GM21447 (cell line): ENCODE measurements at regions not wholly inside any gene's neighbourhood (a gene's known extent, or its start where the extent isn't known, plus 50 kb on each side); places are given as distances from the start of the nearest gene placed in this dataset.

ENCODE experiments used
- ATAC-seq: cut with Tn5 transposase; IDR thresholded peaks from one replicate; pipeline ENCODE4 v1.9.1; 2021; ENCODE audit not compliant: unreplicated experiment

DNA sequence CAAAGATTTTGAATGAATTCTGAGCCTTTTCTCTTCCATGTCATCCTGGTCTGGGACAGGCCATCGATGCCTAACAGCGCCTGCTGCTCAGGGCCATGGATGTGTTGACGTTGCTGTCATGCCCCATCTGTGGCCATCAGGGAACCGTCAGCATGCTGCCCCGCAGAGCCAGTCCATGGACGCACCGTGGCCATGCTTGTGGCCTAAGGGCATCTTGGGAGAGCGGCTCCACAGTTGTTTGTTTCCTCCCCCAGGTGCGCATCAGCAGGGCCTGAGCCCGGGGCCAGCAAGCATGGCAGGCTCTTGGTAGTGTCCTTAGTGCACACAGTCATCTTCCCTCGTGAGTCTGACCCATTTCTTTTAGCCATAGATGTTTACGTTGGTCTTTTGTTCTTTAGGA, 142.7 kb downstream of the VAPA start:
- no peak for ATAC-seq

DNA sequence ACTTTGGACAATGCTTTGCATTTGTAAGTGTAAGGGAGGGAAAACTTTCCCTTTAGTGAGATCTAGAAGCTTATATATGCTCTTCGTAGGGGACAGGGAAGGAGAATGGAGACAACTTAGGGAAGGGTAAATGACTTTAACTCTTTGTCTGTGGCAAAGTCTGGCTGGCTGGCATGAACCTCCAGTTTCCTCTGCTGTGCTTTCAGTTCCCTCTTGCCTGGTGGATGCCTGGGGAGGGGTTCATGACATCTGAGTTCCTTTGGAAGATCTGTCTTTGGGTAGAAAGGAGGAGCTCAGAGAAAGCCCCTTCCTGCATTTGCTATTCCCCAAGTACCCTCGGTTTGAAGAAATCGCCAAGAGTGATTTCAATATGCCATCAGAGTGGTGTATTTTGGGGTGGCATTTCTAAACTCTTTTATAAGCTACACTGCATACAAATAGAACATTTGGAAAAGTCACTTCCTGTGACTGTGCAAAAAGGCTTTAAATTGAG, 143.6 kb downstream of the VAPA start:
- ATAC-seq = no peak

- ATAC-seq = no peak
Measured at GRCh38 chr18:10057894-10058791, 144.3 kb downstream of the VAPA start.

- no peak for ATAC-seq
Measured at GRCh38 chr18:10059610-10060468, 146.0 kb downstream of the VAPA start.

GRCh38 chr18:10060469-10060782, 146.6 kb downstream of the VAPA start:
- no peak for ATAC-seq

DNA sequence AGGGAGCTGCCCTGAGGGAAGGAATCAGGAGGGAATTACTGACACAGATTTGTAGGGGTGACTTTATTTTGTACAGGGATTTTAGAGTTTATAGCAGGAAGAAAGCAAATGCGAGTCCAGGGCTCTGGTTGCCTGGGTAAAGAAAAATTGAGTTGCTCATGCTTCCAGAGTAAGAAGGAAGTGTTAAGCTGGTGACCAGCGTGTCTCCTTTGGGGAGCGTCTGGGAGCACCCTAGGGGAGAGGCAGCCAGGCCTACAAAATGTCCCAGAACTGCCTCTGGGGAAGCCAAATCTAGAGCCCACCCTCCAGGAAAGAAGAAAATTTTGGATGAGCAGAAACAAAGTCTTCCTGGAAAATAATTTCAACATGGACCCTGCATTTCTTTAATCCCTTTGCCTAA, 147.0 kb downstream of the VAPA start:
- no peak for ATAC-seq

DNA sequence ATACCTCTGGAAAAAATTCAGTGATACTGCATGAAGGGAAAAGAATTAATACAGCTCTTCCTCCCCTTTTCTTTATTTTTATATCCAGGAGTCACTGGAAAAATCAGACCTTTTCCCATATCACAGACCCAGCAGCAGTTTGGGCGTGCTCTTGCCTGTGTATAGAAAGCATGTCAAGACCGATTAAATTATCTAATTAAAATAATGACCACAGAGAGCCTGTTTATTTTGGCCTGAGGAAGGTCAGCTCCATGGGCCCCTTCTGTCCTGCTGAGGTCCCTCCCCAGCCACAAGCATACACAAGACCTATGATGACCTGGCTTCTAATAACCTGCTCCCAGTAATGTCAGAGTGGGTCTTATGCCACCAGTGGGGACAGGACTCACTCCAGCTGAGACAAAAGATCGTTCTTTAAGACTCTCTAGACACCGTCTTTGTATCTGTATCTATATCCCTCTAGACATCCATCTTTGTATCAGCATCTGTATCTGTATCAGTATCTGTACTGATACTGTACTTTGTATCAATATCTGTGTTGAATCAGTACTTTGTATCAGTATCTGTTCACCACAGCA, 147.8 kb downstream of the VAPA start:
- no peak for ATAC-seq

GRCh38 chr18:10062302-10063300, 148.8 kb downstream of the VAPA start:
- ATAC-seq = no peak

- ATAC-seq = no peak
Measured at GRCh38 chr18:10063489-10063888, 149.7 kb downstream of the VAPA start.

DNA sequence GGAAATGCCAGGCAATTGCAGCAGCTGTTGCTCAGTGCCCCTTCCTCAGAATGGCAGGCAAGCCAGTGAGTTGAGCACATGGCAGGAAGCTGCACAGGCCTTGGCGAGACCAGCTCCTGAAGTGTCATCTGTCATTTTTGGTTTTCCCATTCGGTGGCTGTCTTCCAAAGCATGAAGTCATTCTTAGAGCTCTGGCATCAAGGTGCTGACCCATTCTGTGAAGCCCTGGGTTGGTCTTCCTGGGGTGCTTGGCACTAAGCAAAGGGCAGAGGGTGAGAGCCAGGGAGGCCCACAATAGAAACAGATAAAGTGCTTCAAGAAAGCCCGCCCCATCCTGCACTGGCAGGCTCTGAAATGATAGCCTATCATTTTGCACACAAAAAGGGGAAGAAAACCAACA, 150.5 kb downstream of the VAPA start:
- ATAC-seq = no peak

DNA sequence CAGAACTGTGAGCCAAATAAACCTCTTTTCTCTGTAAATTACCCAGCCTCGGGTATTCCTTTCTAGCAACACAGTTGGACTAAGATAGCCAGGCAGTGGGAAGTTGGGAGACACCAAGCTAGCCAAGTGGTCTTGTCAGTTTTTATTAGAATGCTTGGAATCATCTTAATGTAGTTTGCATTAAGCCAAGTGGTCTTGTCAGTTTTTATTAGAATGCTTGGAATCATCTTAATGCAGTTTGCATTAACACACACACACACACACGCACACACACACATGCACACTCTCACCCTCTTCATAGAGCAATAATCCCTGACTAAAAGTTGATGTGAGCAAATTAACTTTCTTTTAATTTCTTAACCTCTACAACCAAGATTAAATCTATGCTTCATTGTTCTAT, 151.5 kb downstream of the VAPA start:
- ATAC-seq = no peak

DNA sequence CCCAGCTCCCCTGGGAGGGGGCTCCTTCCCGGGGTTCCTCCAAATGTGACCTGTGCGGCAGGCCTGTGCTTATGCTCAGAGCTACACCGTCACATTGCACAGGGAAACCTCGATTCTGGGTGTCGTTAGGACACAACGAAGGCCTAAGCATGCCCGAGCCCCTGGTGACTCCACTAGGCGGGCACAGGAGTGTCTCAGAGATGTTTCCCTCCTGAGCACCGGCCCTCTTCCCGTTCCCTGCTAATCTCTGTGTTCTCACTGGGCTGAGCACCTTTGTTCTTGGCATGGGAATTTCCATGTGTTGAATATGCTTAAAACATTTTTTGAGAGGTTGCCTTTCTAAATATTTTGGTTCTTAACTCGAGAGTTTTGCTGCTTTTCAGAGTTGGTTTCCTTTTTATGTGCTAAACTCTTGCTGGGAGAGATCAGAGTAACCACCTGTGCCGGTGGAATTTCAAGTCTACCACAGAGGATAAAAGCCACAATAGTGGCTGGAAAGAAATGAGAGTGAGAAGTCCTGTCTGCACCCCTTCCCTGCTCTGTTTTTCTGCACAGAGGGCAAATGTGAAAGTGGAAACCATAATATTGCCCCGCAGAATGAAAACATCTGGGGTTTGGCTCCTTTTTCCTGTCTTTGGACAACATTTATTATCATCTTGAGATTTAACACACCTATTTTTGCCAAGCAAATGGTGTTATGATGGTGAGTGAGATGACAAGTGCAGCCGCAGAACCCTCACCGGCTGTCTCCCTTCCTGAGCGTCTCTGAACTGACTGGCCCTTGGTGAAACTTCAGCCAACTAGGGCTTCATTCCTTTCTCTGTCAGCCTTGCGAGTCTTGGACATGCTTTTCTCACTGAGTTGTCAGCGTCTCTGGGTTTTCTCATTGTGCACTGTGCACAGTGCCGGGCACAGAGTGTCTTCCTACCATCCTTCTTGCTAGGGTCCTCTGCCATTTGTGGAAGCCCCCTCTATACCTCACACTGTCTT, 154.1 kb downstream of the VAPA start:
- ATAC-seq = no peak

- no peak for ATAC-seq
Measured at GRCh38 chr18:10068766-10069567, 155.2 kb downstream of the VAPA start.

GRCh38 chr18:10070561-10071000, 156.8 kb downstream of the VAPA start:
- no peak for ATAC-seq

GRCh38 chr18:10072671-10073175, 158.9 kb downstream of the VAPA start:
- no peak for ATAC-seq

GRCh38 chr18:10074110-10074509, 160.3 kb downstream of the VAPA start:
- ATAC-seq = no peak

- no peak for ATAC-seq
Measured at GRCh38 chr18:10074728-10075127, 160.9 kb downstream of the VAPA start.

DNA sequence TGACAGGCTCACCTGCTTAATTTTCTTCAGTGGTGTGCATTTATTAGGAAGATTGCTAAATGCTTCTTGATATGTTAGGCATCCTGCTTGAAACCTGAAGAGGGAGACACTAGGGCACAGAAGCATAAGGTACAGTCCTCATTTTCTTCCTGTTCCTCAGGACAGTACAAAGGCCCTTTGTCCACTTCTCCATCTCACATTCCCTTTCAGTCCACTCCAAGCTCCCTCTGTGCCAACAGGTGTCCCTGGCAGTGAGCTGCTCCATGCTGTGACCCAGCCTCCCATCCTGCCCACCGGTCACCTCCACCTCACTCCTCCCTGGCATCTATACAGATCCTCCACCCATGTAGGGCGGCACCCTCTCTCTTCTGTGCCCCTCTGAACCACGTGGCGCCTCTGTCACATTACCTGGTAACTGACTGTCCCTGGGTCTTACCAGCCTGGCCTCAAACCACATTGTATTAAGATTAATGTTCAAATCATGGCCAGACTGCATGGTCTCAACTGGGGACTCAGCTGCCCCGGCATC, 162.8 kb downstream of the VAPA start:
- no peak for ATAC-seq
